GM12874 (cell line): ENCODE measurements at regions not wholly inside any gene's neighbourhood (a gene's known extent, or its start where the extent isn't known, plus 50 kb on each side); places are given as distances from the start of the nearest gene placed in this dataset.

Experiments used
- CTCF ChIP-seq: IDR thresholded peaks from 2 replicates; pipeline ENCODE4 v1.5.1; 2011; ENCODE audit warnings: low read depth, mild to moderate bottlenecking, control low read depth, low read length, moderate library complexity; ENCODE audit not compliant: insufficient read depth

- TF ChIP-seq CTCF = no peak
These were observed 381.5 kb upstream of the B3GALT2 start for GRCh38 chr1:193567937-193568336.

GRCh38 chr1:193566735-193567134 lies 380.3 kb upstream of the B3GALT2 start:
- TF ChIP-seq CTCF = no peak

- TF ChIP-seq CTCF = no peak
These were observed 379.7 kb upstream of the B3GALT2 start for GRCh38 chr1:193565971-193566577.

- no peak for TF ChIP-seq CTCF
These were observed 375.7 kb upstream of the B3GALT2 start for GRCh38 chr1:193562121-193562520.

GRCh38 chr1:193558491-193559028 lies 372.1 kb upstream of the B3GALT2 start:
- TF ChIP-seq CTCF = no peak

- no peak for TF ChIP-seq CTCF
These were observed 369.4 kb upstream of the B3GALT2 start for GRCh38 chr1:193555662-193556441.

GRCh38 chr1:193553564-193553963 lies 367.2 kb upstream of the B3GALT2 start:
- TF ChIP-seq CTCF = no peak
